Calu3 (cell line): ENCODE measurements at regions not wholly inside any gene's neighbourhood (a gene's known extent, or its start where the extent isn't known, plus 50 kb on each side); places are given as distances from the start of the nearest gene placed in this dataset.

Experiments
- BruUV-seq: library from RNA; stranded (reverse); fragments of 400-500 nt; replicated peaks from 2 replicates; lab custom pipeline; 2021; lab: Mats Ljungman, UMichigan
- CTCF ChIA-PET: fragments of 300-600 bp; sonication (Branson Sonifier 250); formaldehyde crosslinking; loops from one replicate; lab custom pipeline; 2022; ENCODE audit warnings: antibody characterized with exemption; lab: Charles Lee
- DNase-seq: peaks from one replicate; pipeline ENCODE4 v3.0.0; 2022
- H3K27ac Mint-ChIP-seq: one replicate; pipeline ENCODE4 v1.8.0; 2022; ENCODE audit warnings: mixed read lengths; ENCODE audit not compliant: unreplicated experiment
- H3K27me3 Mint-ChIP-seq: one replicate; pipeline ENCODE4 v1.8.0; 2022; ENCODE audit warnings: mixed read lengths; ENCODE audit not compliant: unreplicated experiment
- H3K36me3 Mint-ChIP-seq: one replicate; pipeline ENCODE4 v1.8.0; 2022; ENCODE audit warnings: mild to moderate bottlenecking, moderate library complexity, mixed read lengths; ENCODE audit not compliant: insufficient read depth, unreplicated experiment
- H3K4me1 Mint-ChIP-seq: one replicate; pipeline ENCODE4 v1.8.0; 2022; ENCODE audit warnings: mild to moderate bottlenecking, low read depth, mixed read lengths; ENCODE audit not compliant: unreplicated experiment
- H3K4me3 Mint-ChIP-seq: one replicate; pipeline ENCODE4 v1.8.0; 2022; ENCODE audit warnings: mild to moderate bottlenecking, low read depth, moderate library complexity, mixed read lengths; ENCODE audit not compliant: unreplicated experiment
- H3K9me3 Mint-ChIP-seq: one replicate; pipeline ENCODE4 v1.8.0; 2022; ENCODE audit warnings: low read depth, mixed read lengths; ENCODE audit not compliant: unreplicated experiment
- intact Hi-C: fragments of 100-400 bp; cut with micrococcal nuclease; formaldehyde crosslinking; loops from one replicate; pipeline ENCODE4 v1.10.0; 2022; ENCODE audit not compliant: unreplicated experiment
- TF ChIP-seq, protein P1 (sequence below): fragments of 200-600 bp; IDR thresholded peaks from one replicate; pipeline ENCODE4 v1.8.0; 2022; ENCODE audit warnings: antibody characterized with exemption; ENCODE audit not compliant: unreplicated experiment

DNA sequence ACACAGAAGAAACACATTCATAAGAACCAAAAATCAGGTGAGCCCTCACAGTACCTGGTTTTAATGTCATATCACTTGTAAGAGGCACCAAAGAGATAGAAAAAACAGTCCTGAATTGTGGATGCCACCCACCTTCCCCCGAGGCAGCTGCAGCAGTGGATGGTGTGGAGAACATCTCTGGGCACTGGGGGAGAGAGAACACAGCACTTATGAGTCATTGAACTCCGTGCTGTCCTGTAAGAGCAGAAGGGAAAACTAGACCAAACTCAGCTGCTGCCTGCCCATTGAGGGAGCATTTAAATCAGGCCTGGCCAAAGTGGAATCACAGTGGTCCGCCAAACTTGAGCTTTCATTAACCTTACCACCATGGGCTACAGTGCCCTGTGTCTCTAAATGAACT is 296.2 kb downstream of the SPATA31D1 start:
- Mint-ChIP-seq H3K9me3 (peaks cover 1% of the 10 kb centered on the region), H3K27me3 (no peaks in the 10 kb centered on the region), H3K4me3 (no peak overlapping the region), H3K27ac (no peak overlapping the region), H3K36me3 (no peaks in the 10 kb centered on the region), H3K4me1 (no peaks in the 10 kb centered on the region)
- no peak for DNase-seq
- CTCF ChIA-PET, result no interaction called here
- intact Hi-C loops, result no loop called here
- no TSS peak for BruUV-seq
- TF ChIP-seq, protein P1, sequence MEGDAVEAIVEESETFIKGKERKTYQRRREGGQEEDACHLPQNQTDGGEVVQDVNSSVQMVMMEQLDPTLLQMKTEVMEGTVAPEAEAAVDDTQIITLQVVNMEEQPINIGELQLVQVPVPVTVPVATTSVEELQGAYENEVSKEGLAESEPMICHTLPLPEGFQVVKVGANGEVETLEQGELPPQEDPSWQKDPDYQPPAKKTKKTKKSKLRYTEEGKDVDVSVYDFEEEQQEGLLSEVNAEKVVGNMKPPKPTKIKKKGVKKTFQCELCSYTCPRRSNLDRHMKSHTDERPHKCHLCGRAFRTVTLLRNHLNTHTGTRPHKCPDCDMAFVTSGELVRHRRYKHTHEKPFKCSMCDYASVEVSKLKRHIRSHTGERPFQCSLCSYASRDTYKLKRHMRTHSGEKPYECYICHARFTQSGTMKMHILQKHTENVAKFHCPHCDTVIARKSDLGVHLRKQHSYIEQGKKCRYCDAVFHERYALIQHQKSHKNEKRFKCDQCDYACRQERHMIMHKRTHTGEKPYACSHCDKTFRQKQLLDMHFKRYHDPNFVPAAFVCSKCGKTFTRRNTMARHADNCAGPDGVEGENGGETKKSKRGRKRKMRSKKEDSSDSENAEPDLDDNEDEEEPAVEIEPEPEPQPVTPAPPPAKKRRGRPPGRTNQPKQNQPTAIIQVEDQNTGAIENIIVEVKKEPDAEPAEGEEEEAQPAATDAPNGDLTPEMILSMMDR, result no peak

DNA sequence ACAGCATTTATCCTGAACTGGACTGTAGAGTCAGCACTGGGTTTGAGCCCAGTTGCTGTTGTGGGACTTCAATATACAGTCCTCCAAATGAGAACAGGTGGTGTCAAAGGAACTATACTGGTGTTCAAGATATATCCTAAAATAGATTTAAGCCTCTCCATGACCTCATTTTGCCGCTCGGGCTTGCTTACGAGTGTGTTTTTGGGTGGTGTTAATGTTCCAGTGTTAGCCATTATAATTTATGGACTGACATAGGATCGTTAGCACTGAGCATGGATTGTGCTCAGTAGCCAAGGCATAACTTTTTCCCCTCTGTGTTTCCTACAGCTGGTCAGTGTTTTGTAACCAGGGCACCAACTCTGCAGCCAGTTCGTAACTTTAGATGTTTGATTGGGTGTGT is 306.6 kb downstream of the SPATA31D1 start:
- H3K27me3 Mint-ChIP-seq, result peaks cover 6% of the 10 kb centered on the region
- H3K4me1 Mint-ChIP-seq, result no peaks in the 10 kb centered on the region
- no peak for DNase-seq
- no peak overlapping the region for H3K4me3 Mint-ChIP-seq
- no TSS peak for BruUV-seq
- intact Hi-C loops, result no loop called here
- no peaks in the 10 kb centered on the region for H3K36me3 Mint-ChIP-seq
- TF ChIP-seq, protein P1, result no peak
- H3K27ac Mint-ChIP-seq, result no peak overlapping the region
- CTCF ChIA-PET, result no interaction called here
- H3K9me3 Mint-ChIP-seq, result peaks cover 4% of the 10 kb centered on the region

DNA sequence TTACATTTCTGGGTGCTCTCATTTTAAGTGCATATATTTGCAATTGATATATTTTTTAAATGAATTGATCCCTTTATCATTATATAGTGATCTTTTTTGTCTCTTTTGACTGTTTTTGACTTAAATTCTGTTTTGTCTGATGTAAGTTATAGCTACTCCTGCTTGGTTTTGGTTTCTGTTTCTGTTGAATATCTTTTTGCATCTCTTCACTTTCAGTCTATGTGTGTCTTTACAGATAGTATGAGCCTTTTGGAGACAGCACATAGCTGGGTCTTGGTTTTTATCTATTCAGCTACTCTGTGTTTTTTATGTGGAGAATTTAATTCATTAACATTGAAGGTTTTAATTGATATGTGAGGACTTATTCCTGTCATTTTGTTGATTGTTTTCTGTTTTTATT is 311.3 kb downstream of the SPATA31D1 start:
- TF ChIP-seq, protein P1, result no peak
- H3K27ac Mint-ChIP-seq, result no peak overlapping the region
- intact Hi-C loops, result no loop called here
- H3K36me3 Mint-ChIP-seq, result no peaks in the 10 kb centered on the region
- no peak overlapping the region for H3K4me3 Mint-ChIP-seq
- no TSS peak for BruUV-seq
- no peaks in the 10 kb centered on the region for H3K4me1 Mint-ChIP-seq
- H3K27me3 Mint-ChIP-seq, result peaks cover 12% of the 10 kb centered on the region
- no peak for DNase-seq
- peaks cover 10% of the 10 kb centered on the region for H3K9me3 Mint-ChIP-seq
- CTCF ChIA-PET, result no interaction called here

DNA sequence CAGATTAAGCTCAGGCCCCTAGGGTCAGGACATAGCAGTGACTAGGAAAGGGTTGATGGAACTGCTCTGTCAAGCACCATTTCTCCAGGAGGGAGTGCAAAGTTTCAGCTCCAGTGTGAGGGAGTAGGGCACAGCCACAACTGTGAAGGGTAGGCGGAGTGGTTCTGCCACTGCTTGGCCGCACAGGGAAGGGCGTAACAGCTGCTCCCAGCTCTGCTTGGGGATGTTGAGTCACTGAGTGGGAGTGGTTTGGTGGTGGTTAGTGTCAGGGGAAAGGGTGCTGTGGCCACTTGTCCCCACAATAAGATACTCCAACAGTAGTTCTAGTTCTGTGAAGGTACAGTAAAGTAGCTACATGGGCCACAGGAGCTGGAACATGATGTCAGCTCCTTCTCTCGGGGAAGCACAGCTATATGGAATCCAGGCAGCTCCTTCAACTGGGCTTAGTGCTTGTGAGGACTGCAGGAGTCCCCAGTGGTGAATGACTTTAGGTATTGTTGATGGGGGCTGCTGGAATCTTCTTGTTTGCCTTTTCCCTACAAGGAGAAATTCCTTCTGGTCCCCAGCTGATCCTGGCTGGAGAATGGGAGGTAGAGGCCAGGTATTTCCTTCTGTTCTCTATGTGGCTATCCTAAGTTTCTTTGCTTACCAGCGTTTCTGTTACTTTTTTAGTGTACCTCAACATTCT is 314.5 kb downstream of the SPATA31D1 start:
- H3K27ac Mint-ChIP-seq, result no peak overlapping the region
- CTCF ChIA-PET, result no interaction called here
- intact Hi-C loops, result no loop called here
- no peaks in the 10 kb centered on the region for H3K36me3 Mint-ChIP-seq
- peaks cover 10% of the 10 kb centered on the region for H3K9me3 Mint-ChIP-seq
- peaks cover 12% of the 10 kb centered on the region for H3K27me3 Mint-ChIP-seq
- no peak for DNase-seq
- no peaks in the 10 kb centered on the region for H3K4me1 Mint-ChIP-seq
- TF ChIP-seq, protein P1, result no peak
- H3K4me3 Mint-ChIP-seq, result no peak overlapping the region
- no TSS peak for BruUV-seq
